Stimulated activated CD4-positive, alpha-beta T cell treated with anti-CD3 and anti-CD28 coated beads, Interleukin-2, amount 100 ng/mL, for 24 hours (primary cell): ENCODE measurements at regions not wholly inside any gene's neighbourhood (a gene's known extent, or its start where the extent isn't known, plus 50 kb on each side); places are given as distances from the start of the nearest gene placed in this dataset.

Experiments used
- DNase-seq, 2 donors: peaks; one replicate each; pipeline ENCODE4 v3.0.0-alpha.2; 2020

DNA sequence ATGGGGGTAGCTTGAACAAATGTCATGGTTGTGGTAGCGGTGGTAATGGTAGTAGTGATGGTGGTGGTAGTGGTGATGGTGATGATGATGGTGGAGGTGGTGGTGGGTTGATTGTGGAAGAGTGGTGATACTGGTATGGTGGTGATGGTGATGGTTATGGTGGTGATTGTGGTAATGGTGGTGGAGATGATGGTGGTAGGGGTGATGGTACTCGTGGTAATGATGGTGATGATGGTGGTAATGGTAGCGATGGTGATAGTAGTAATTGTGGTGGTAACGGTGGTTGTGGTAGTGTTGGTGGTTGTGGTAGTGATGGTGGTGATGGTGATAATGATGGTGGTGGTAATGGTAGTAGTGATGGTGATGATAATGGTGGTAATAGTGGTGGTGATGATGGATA, 65.7 kb upstream of the SDK1 start:
- DNase-seq, result no peak

DNA sequence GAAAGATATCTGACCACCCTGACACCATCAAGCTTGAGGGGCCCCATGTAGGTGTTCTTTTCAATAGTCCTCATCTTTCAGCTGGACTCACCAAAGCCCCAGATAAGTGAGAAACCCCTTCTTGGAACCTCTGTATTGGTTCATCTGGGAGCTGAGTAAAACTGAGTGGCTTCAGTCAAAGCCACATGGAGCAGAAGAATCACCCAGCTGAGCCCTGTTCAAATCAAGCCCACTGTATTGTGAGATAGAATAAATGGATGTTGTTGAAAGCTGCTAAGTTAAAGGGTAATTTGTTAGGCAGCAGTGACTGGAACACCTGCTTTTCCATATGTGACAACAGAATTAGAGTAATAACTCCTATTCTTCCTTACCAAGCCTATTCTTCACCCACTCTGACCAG, 64.8 kb upstream of the SDK1 start:
- DNase-seq, result no peak

DNA sequence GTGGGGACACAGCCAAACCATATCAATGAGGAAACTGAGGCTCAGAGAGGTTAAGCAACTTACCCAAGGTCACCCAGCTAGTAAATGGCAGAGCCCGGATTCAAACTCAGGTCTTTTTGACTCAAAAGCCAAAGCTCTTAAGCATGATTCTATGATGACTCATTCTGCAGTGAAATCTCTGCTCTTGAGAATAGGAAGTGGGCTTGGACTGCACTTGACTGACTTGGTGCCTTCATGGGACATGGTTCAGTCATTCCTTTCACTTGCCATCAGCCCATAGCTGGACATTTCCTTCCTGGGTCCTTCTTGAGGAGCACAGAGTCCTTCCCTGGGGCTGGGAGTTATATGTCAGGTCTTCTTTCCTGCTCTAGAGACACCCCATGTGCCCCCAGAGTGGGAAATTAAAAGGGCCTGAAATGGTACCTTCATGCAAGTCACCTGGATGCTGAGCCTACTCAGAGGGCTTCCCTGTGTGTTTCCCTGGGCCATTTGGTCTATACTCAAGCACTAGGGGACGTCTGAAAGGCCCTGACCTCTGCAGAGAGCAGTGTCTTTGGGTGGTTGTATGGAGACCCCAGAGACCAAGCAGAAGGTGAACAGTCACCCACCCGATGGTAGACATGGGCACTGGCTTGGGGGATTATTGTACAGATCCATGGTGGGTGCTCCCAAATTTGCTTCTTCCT, 62.4 kb upstream of the SDK1 start:
- no peak for DNase-seq

DNA sequence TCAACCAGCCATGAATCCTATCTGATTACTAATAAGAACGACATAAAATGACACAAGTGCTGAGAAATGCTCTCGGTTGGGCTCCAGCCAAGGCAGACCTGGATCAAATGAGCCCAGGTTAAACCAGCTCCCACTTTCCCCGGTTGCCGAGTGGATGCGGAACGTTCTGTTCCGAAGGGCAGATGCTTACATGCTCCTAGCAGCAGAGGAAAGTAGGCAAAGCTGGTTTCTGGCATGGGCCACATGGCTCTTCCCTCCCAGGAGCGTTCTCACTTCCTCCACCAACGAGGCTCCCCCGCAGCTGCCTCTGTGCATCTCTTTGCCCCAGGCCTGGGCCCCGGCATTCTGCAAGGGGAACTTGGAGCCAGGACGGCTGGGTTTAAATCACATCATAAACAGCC, 61.8 kb upstream of the SDK1 start:
- no peak for DNase-seq

DNA sequence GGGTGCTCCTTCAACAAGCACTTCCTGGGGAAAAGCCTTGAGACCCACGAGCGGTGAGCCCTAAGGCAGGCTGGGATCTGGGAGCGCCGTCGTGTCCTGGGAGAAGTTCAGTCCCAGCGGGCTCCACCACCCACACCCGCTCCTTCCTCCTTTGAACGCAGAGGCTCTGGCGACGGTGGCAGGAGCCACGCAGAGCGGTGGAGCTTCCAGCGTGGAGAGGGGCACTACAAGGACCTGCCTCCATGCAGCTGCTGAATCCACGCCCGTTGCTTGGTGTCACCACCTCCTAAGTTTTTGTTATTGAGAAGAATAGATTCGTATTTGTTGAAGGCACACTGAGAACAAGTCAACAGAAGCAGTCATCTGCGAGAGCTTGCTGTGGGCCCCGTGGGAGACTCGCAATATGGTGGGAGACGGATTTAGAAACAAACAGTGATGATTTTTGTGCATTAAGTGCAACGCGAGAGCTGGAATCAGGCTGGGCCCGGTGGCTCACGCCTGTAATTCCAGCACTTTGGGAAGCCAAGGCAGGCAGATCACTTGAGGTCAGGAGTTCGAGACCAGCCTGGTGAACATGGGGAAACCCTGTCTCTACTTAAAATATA, 60.1 kb upstream of the SDK1 start:
- DNase-seq, result no peak

DNA sequence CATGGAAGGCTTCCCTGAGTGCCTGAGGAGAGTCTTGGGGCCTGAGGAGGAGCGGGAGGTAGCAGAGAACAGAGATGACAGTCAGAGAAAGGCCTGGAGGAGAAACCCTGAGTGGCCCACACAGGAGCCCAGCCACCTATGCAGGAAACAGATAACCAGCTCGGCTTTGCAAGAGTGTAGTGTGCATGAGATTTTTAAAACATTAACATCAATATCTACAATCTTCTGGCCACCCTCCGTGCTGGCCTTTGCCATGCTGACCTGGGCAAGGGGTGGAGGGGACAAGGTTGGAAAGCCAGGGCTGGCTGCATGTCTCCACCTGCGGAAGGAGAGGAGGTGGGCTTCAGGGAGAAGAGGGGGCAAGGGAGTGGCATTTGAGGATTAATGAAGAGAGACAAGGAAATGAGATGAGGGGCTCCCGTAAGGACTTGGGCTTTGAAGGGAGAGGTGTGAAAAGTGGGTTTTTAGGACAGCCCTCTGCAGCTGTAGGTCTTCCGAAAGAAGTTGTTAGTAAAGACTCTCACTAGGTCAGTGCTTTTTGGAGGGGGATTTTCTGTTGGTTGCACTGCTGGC, 59.3 kb upstream of the SDK1 start:
- no peak for DNase-seq

DNA sequence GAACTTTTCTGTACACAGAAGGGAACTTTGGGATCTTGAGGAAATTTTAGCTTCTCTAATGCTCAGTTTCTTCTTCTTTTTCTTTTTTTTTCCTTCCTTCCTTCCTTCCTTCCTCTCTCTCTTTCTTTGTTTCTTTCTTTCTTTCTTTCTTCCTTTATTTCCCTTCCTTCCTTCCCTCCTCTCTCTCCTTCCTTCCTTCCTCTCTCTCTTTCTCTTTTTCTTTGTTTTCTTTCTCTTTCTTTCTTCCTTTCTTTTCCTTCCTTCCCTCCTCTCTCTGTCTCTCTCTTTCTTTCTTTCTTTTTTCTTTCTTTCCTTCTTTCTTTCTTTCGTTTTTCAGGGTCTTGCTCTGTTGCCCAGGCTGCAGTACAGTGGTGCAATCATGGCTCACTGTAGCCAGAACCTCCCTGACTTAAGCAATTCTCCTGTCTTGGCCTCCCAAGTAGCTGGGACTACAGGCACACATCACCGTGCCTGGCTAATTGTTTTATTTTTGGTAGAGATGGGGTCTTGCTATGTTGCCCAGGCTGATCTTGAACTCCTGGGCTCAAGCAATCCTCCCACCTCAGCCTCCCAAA, 58.6 kb upstream of the SDK1 start:
- DNase-seq, result no peak

DNA sequence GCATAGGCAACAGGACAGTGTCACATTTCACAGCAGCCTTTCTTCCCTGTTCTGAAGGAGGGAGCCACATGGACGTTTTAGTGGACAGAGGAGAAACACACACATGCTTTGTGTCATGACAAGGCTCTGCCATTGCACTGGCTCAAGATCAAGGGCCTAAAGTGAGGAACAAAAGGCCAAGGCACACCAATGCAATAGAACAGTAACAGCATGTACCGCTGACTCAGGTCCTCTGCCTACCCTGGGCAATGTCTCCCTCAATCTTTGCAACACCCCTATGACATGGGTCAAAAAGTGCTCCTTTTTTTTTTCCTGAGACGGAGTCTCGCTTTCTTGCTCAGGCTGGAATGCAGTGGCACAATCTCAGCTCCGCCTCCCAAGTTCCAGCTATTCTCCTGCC, 57.8 kb upstream of the SDK1 start:
- no peak for DNase-seq

DNA sequence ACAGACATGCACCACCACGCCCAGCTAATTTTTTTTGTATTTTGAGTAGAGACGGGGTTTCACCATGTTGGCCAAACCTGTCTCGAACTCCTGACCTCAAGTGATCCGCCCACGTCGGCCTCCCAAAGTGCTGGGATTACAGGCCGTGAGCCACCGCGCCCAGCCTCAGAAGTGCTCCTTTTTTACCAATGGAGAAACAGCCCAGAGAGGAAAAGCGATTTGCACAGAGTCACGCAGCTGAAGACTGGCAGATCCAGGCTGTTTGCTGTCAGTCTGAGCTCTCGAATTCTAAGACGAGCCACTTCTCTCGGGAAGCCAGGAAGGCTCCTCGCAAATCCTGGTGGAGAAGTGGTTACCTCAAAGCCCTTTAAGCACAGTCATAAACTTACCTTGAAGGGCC, 57.4 kb upstream of the SDK1 start:
- no peak for DNase-seq

DNA sequence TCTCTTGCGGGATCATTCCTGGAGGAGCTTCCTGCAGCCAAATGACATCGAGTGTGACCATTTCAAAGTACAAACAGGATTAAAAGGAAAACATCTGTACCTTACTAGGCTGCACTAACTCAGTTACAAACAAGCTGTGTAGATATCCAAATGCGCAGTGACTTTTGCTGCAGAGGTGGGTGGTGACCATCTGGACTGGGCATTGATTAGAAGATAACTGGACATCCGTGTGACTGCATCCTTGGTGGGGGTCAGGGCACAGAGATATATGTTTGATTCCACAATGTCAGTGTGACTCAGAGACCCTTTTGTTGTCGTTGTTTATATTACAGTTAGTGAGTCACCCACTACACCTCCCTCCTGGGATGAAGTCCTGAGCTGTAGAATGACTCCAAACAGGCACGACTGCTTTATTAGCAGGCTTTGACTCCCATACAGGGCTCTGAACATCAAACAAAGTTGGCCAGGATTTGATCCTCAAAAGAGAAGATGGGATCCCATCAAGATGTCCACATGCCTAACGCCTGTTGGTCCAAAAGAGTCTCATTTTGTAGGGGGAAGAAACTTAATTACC, 56.7 kb upstream of the SDK1 start:
- DNase-seq, result no peak

DNA sequence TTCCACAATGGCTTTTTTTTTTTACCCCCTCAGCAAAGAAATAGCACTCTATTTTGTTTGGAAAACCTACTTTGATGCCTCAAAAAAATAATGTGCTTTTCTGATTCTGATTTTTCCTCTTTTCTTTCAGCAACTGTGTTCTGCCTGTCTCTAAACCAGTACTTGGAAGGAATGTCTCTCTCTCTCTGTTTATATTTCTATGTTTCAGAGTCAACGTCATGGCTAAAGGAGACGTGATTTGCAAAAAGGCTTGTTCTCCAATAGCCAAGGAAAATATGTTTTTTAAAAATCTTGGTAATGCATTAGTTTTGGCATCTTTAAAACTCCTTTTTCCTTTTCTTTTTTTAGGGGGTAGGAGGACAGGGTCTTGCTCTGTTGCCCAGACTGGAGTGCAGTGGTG, 56.0 kb upstream of the SDK1 start:
- DNase-seq, result no peak

DNA sequence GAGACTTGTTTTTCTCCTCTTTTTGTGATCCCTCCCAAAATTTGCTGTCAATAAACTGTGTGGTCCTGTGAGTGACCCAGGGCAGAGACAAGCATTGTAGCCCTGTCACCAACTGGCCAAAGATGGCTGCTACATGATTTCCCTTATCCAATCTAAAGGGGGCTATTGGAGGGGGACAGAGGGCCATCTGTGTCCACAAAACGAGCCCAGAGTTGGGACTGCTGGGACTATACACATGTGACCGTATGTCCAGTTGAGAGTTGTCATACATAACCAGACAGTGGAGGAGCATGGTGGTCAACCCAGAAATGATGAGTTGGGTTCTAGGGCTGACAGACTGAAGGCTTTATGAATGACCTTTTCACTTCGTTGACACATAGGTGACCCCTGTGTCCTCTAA, 55.3 kb upstream of the SDK1 start:
- no peak for DNase-seq

DNA sequence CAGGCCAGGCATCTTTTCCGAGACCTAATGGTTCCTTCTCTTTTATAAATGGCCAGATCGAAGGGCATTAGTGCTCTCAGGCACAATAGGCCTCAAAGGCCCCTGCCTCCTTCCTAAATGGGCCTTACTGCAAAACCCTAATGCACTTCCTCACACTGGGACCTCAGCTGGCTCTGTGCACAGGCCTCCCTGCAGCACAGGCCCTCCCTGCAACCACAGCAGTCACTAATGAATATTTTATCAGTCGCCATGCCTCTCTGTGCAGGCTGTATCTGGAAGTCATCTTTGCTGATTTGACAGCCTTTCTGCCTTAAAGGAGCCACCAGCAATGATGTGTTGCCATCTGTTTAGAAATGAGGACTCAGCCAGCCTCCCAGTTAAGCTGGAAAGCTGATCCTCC, 54.9 kb upstream of the SDK1 start:
- no peak for DNase-seq

DNA sequence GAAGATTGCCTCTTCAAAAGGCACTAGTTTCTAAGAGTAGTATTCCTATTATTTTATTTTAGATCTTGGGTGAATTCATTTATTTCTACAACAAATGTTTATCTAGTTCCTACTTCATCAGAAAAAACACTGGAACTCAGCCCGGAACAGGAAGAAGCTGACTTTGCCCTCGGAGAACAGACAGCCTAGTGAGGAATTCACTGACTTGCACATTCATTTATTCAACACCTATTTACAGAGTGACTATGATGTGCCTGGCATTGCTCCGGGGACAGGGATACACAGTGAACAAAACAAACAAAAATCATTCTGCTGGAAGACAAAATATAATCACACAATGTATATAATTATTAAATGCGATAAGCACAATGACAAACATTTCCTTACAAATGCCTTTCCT, 54.4 kb upstream of the SDK1 start:
- no peak for DNase-seq

DNA sequence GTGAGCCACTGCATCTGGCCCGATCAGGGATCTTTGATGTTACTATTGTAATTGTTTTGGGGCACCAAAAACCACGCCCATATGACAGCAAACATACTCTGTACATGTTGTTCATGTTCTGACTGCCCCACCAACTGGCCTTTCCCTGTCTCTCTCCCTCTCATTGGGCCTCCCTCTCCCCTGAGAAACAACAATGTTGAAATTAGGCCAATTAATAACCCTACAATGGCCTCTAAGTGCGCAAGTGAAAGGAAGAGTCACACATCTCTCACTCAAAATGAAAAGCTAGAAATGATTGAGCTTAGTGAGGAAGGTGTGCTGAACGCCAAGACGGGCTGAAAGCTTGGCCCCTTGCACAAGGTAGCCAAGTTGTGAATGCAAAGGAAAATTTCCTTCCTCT, 50.3 kb upstream of the SDK1 start:
- no peak for DNase-seq
